H1 (cell line): ENCODE measurements at regions not wholly inside any gene's neighbourhood (a gene's known extent, or its start where the extent isn't known, plus 50 kb on each side); places are given as distances from the start of the nearest gene placed in this dataset.

Source experiments
- CBX5 ChIP-seq: fragments of 300-800, 300-1000 bp; sonication (generic); IDR thresholded peaks from 2 replicates; pipeline ENCODE4 v1.7.1; 2016; ENCODE audit warnings: antibody characterized with exemption, low read length, low read depth
- TF ChIP-seq, protein P1 (sequence below), 3 experiments: IDR thresholded peaks; 1 replicate in 2 of 3; 2 replicates in 1 of 3; pipeline versions ENCODE4 v1.5.1 to v1.6.1; 2011; ENCODE audit warnings: low read length in 3 of 3, mild to moderate bottlenecking in 3 of 3, inconsistent platforms in 2 of 3, low read depth in 1 of 3, moderate library complexity in 1 of 3; ENCODE audit not compliant: insufficient read depth in 1 of 3; ENCODE audit errors: control extremely low read depth in 1 of 3

DNA sequence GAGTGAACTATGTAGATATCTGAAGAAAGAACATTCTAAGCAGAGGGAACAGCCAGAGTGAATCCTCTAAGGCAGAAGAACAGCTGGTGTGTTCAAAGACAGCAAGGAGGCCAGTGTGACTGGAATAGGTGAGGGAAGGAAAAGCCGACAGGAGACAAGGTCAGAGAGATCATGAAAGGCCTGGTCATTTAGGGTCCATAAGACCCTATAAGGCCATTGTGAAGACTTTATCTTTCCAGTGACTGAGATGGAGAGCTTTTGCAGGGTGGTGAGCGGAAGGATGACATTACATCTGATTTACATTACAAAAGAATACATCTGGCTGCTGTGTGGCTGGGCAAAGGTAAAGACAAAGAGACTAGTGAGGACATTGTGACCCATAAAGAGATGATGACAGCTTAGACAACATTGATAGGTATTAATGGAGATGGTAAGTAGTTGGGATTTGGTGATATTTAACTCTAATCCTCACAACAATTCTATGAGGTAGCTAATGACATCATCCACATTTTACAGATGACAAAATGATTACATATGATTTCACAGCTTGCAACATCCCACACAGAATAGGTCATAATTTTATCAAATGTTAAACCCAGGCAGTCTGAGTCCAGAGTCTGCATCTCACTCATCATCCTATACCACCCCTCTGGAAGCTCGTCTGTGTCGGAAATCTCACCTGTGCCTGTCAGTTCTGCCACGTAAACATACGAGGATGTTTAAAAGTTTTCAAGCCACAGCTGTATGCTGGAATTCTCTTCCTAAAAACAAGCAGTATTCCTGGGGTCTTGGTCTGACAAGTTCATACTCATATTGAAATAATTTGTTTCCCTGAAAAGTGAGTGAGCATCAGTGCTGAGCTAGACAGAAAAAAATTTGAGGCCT, 70.2 kb upstream of the PIK3R4 start:
- TF ChIP-seq CBX5 = no peak
- TF ChIP-seq, protein P1, sequence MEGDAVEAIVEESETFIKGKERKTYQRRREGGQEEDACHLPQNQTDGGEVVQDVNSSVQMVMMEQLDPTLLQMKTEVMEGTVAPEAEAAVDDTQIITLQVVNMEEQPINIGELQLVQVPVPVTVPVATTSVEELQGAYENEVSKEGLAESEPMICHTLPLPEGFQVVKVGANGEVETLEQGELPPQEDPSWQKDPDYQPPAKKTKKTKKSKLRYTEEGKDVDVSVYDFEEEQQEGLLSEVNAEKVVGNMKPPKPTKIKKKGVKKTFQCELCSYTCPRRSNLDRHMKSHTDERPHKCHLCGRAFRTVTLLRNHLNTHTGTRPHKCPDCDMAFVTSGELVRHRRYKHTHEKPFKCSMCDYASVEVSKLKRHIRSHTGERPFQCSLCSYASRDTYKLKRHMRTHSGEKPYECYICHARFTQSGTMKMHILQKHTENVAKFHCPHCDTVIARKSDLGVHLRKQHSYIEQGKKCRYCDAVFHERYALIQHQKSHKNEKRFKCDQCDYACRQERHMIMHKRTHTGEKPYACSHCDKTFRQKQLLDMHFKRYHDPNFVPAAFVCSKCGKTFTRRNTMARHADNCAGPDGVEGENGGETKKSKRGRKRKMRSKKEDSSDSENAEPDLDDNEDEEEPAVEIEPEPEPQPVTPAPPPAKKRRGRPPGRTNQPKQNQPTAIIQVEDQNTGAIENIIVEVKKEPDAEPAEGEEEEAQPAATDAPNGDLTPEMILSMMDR (IDR thresholded peaks at IDR 0.05; ENCODE audit: control extremely low read depth in 1 of 3, insufficient read depth in 1 of 3, low read depth in 1 of 3, low read length in 3 of 3) = no peak
